ENCODE measurements at regions not wholly inside any gene's neighbourhood (a gene's known extent, or its start where the extent isn't known, plus 50 kb on each side); places are given as distances from the start of the nearest gene placed in this dataset.

DNA sequence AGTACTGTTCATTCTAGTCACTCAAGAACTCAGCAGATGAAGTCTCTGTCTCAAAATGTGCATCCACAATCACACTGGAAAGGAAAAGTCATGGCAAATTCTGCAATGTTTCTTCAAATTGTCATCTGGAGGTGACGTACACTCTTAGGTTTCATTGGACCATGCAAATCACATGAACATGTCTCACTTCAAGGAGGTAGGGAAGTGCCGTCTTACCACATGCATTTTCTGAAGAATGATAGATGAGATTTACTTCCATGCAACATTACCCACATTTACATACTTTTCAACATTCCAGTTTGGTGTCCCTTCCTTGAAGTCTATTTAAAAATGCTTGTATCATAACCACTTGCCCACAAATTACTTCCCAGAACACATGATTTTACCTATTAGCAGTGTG is 107.9 kb upstream of the SATB1 start:
- ChIA-PET CTCF (ENCODE audit: unreplicated experiment) (no interaction called here), POLR2A (no interaction called here)
- H3K4me3 ChIP-seq (ENCODE audit: low read depth, low read length, poor library complexity, severe bottlenecking) = no peak overlapping the region
- BruUV-seq (replicated peaks) = no TSS peak
- H3K79me2 ChIP-seq (ENCODE audit: insufficient read depth, low read depth, low read length) = no peaks in the 10 kb centered on the region
- peak overlapping the region; percentile 47; the same call in 1 of the 2 replicates for H2AFZ ChIP-seq (ENCODE audit: low read length)
- H3K36me3 ChIP-seq (ENCODE audit: insufficient read depth, low read length) = no peaks in the 10 kb centered on the region; the same call in 1 of the 2 replicates
- H3K27ac ChIP-seq (ENCODE audit: low read depth, low read length, poor library complexity, severe bottlenecking) = no peak overlapping the region
- peaks cover 22% of the 10 kb centered on the region for H3K4me1 ChIP-seq (ENCODE audit: insufficient read depth, low read length, poor library complexity, severe bottlenecking)
- H3K9me3 ChIP-seq (ENCODE audit: low read length) = peaks cover 14% of the 10 kb centered on the region; the same call in 1 of the 2 replicates
- H3K4me2 ChIP-seq (ENCODE audit: low read length) = no peak overlapping the region
- H3K9me2 ChIP-seq (ENCODE audit: insufficient read depth, low read length) = no peaks in the 10 kb centered on the region
- H4K20me1 ChIP-seq (ENCODE audit: insufficient read depth, low read length) = no peaks in the 10 kb centered on the region
- DNase-seq (ENCODE audit: low spot score) = no peak
- intact Hi-C loops (cut with micrococcal nuclease; ENCODE audit: unreplicated experiment) = no loop called here
- no peak for TF ChIP-seq EZH2phosphoT487 (IDR thresholded peaks at IDR 0.05; ENCODE audit: borderline replicate concordance, low read depth, low read length)
- TF ChIP-seq, protein P1, sequence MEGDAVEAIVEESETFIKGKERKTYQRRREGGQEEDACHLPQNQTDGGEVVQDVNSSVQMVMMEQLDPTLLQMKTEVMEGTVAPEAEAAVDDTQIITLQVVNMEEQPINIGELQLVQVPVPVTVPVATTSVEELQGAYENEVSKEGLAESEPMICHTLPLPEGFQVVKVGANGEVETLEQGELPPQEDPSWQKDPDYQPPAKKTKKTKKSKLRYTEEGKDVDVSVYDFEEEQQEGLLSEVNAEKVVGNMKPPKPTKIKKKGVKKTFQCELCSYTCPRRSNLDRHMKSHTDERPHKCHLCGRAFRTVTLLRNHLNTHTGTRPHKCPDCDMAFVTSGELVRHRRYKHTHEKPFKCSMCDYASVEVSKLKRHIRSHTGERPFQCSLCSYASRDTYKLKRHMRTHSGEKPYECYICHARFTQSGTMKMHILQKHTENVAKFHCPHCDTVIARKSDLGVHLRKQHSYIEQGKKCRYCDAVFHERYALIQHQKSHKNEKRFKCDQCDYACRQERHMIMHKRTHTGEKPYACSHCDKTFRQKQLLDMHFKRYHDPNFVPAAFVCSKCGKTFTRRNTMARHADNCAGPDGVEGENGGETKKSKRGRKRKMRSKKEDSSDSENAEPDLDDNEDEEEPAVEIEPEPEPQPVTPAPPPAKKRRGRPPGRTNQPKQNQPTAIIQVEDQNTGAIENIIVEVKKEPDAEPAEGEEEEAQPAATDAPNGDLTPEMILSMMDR (conservative IDR thresholded peaks at IDR 0.05; ENCODE audit: low read length) = no peak

DNA sequence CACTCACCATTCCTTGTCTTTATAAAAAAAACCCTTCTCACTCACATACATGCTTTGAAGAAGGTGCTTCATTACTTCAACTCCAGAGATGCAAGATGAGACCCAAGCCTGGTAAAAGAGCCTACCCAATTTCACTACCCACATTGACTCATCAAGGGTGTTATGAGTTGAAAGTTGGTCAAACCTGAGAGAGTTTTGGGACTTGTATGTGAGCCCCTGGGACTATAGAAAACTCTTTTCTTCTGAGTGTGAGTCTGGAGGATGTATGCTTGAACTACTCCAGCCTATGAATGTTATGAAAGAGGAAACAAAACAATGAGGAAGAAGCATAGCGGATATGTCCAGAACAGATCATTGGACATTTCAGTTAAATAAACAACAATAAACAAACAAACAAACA is 106.5 kb upstream of the SATB1 start:
- Histone ChIP-seq H2AFZ (ENCODE audit: low read length) (peak overlapping the region; percentile 21; the same call in 1 of the 2 replicates), H4K20me1 (ENCODE audit: insufficient read depth, low read length) (no peaks in the 10 kb centered on the region), H3K4me3 (ENCODE audit: low read depth, low read length, poor library complexity, severe bottlenecking) (no peak overlapping the region), H3K4me2 (ENCODE audit: low read length) (peak overlapping the region; percentile 28; the same call in 1 of the 2 replicates), H3K27ac (ENCODE audit: low read depth, low read length, poor library complexity, severe bottlenecking) (peak overlapping the region; percentile 40), H3K4me1 (ENCODE audit: insufficient read depth, low read length, poor library complexity, severe bottlenecking) (peaks cover 30% of the 10 kb centered on the region), H3K79me2 (ENCODE audit: insufficient read depth, low read depth, low read length) (no peaks in the 10 kb centered on the region), H3K9me2 (ENCODE audit: insufficient read depth, low read length) (no peaks in the 10 kb centered on the region), H3K9me3 (ENCODE audit: low read length) (peaks cover 28% of the 10 kb centered on the region; the same call in 1 of the 2 replicates), H3K36me3 (ENCODE audit: insufficient read depth, low read length) (peaks cover 5% of the 10 kb centered on the region; the same call in 1 of the 2 replicates)
- POLR2A ChIA-PET = no interaction called here
- DNase-seq (ENCODE audit: low spot score) = peak; percentile 59
- CTCF ChIA-PET (ENCODE audit: unreplicated experiment) = no interaction called here
- no TSS peak for BruUV-seq (replicated peaks)
- TF ChIP-seq, protein P1 (conservative IDR thresholded peaks at IDR 0.05; ENCODE audit: low read length) = no peak
- no peak for TF ChIP-seq EZH2phosphoT487 (IDR thresholded peaks at IDR 0.05; ENCODE audit: borderline replicate concordance, low read depth, low read length)
- intact Hi-C loops (cut with micrococcal nuclease; ENCODE audit: unreplicated experiment) = no loop called here

DNA sequence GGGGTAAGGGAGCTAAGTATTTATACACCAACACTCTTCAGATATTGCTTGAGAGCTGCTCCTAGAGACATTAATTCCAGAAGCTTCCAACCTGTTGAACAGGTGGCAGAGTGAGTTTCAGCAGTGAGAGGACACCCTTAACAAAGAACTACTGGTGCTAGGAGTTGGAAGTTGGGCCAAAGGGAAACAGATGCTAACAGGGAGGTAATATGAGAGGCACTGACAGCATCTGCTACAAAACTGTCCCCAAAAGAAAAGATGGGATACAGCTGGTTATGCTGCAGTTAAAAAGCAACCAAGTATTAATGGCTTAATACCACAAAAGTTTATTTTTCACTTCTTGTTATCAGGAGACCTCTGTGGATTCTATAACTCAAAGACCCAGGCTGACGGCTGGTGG is 104.5 kb upstream of the SATB1 start:
- no peak for DNase-seq (ENCODE audit: low spot score)

More for the DNA sequence above, 104.5 kb upstream of the SATB1 start:
- ChIA-PET POLR2A (interaction anchor here (0.5 to 1.7 kb wide), 5 partner anchors 11 to 442 kb away, joined by 3 to 4 read pairs (median 3); no protein-coding TSS in a partner anchor), CTCF (ENCODE audit: unreplicated experiment) (no interaction called here)
- H3K4me1 ChIP-seq (ENCODE audit: insufficient read depth, low read length, poor library complexity, severe bottlenecking) = peaks cover 30% of the 10 kb centered on the region
- no peak overlapping the region for H3K4me2 ChIP-seq (ENCODE audit: low read length)
- peaks cover 13% of the 10 kb centered on the region; the same call in 1 of the 2 replicates for H3K36me3 ChIP-seq (ENCODE audit: insufficient read depth, low read length)
- BruUV-seq (replicated peaks) = no TSS peak
- TF ChIP-seq, protein P1 (conservative IDR thresholded peaks at IDR 0.05; ENCODE audit: low read length) = no peak
- no peak for TF ChIP-seq EZH2phosphoT487 (IDR thresholded peaks at IDR 0.05; ENCODE audit: borderline replicate concordance, low read depth, low read length)
- no peaks in the 10 kb centered on the region for H4K20me1 ChIP-seq (ENCODE audit: insufficient read depth, low read length)
- peak overlapping the region; percentile 10 for H2AFZ ChIP-seq (ENCODE audit: low read length)
- intact Hi-C loops (cut with micrococcal nuclease; ENCODE audit: unreplicated experiment) = no loop called here
- H3K9me3 ChIP-seq (ENCODE audit: low read length) = peaks cover 48% of the 10 kb centered on the region
- H3K27ac ChIP-seq (ENCODE audit: low read depth, low read length, poor library complexity, severe bottlenecking) = no peak overlapping the region
- H3K4me3 ChIP-seq (ENCODE audit: low read depth, low read length, poor library complexity, severe bottlenecking) = no peak overlapping the region
- no peaks in the 10 kb centered on the region for H3K9me2 ChIP-seq (ENCODE audit: insufficient read depth, low read length)
- H3K79me2 ChIP-seq (ENCODE audit: insufficient read depth, low read depth, low read length) = no peaks in the 10 kb centered on the region

All from OCI-LY7 (cell line).